BJ (cell line): ENCODE measurements at regions not wholly inside any gene's neighbourhood (a gene's known extent, or its start where the extent isn't known, plus 50 kb on each side); places are given as distances from the start of the nearest gene placed in this dataset.

Source experiments
- CTCF ChIA-PET: fragments of 350-600 bp; formaldehyde crosslinking; extraction: SDS; loops from one replicate; lab custom pipeline; 2021; ENCODE audit warnings: antibody characterized with exemption, inconsistent platforms; lab: Yijun Ruan, JAX
- POLR2A ChIA-PET: fragments of 300-600 bp; sonication (Branson Sonifier 250); formaldehyde crosslinking; extraction: SDS; loops from one replicate; lab custom pipeline; 2021; ENCODE audit warnings: antibody characterized with exemption; lab: Charles Lee
- DNase-seq: peaks from one replicate; pipeline ENCODE4 v3.0.0-alpha.2; 2011; ENCODE audit warnings: low read depth
- H3K27me3 ChIP-seq: 2 replicates; pipeline ENCODE4 v1.6.0; 2011; ENCODE audit warnings: low read length; ENCODE audit not compliant: control insufficient read depth, insufficient read depth
- H3K36me3 ChIP-seq: 2 replicates; pipeline ENCODE4 v1.5.1; 2011; ENCODE audit warnings: low read length; ENCODE audit not compliant: control insufficient read depth, insufficient read depth
- H3K4me3 ChIP-seq: 2 replicates; pipeline ENCODE4 v1.5.1; 2011; ENCODE audit warnings: low read depth, mild to moderate bottlenecking, control low read depth, low read length
- CTCF ChIP-seq: IDR thresholded peaks from 2 replicates; pipeline ENCODE4 v1.5.1; 2011; ENCODE audit warnings: low read depth, mild to moderate bottlenecking, control low read depth, inconsistent platforms, low read length, moderate library complexity; ENCODE audit not compliant: insufficient read depth

DNA sequence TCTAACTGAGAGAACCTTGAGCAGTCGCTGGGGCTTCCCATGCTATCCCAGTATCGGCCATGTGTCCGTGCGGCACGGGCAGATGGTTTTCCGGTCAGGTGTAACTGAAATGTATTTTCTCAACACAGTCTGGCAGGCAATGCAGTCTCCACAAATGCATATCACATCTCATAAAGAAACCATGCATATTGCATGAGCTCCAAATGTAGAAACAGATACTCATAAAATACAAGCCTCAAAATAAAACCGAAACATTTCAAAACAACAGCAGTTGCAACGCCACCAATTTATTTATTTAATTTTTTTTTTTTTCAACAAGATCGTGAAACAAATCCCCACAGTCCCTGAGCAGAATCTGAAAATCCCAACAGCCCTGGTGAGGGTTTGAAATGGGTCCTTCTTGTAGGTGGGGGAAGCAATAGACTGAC lies 299.4 kb downstream of the LPIN1 start:
- ChIA-PET CTCF (interaction anchor here (0.6 to 1.6 kb wide), 5 partner anchors 10 to 885 kb away, joined by 3 to 4 read pairs (median 3); no protein-coding TSS in a partner anchor), POLR2A (interaction anchor here (0.7 kb wide), 1 partner anchor 13 kb away, joined by 3 read pairs; no protein-coding TSS in a partner anchor)
- no peaks in the 10 kb centered on the region for H3K27me3 ChIP-seq
- no peak for TF ChIP-seq CTCF
- no peaks in the 10 kb centered on the region for H3K36me3 ChIP-seq
- H3K4me3 ChIP-seq = no peak overlapping the region
- DNase-seq = no peak

GRCh38 chr2:12046641-12047040 lies 300.2 kb downstream of the LPIN1 start:
- ChIA-PET CTCF (interaction anchor here (1.0 to 1.3 kb wide), 2 partner anchors 12 to 884 kb away, joined by 3 read pairs; no protein-coding TSS in a partner anchor), POLR2A (no interaction called here)
- no peaks in the 10 kb centered on the region for H3K36me3 ChIP-seq
- no peaks in the 10 kb centered on the region for H3K27me3 ChIP-seq
- no peak overlapping the region for H3K4me3 ChIP-seq
- peak; percentile 44 for DNase-seq
- no peak for TF ChIP-seq CTCF

DNA sequence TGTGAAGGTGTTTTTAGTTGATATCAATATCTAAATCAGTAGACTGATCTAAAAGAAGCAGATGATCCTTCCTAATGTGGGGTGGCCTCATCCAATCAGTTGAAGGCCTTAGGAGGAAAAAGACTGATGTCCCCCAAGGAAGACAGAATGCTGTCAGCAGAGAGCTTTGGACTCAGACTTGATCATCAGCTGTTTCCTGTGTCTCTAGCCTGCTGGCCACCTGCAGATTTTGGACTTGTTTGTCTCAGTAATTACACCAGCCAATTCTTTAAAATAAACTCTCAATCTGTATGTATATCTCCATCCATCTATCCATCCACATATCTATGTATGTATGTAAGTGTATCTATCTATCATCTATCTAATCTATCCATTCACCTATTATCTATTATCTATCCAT lies 301.3 kb downstream of the LPIN1 start:
- Histone ChIP-seq H3K4me3 (no peak overlapping the region), H3K36me3 (no peaks in the 10 kb centered on the region), H3K27me3 (no peaks in the 10 kb centered on the region)
- DNase-seq = no peak
- POLR2A ChIA-PET = no interaction called here
- CTCF ChIA-PET = interaction anchor here (1.4 kb wide), 1 partner anchor 668 kb away, joined by 3 read pairs; no protein-coding TSS in a partner anchor
- TF ChIP-seq CTCF = no peak

GRCh38 chr2:12048550-12048949 lies 302.1 kb downstream of the LPIN1 start:
- Histone ChIP-seq H3K36me3 (no peaks in the 10 kb centered on the region), H3K4me3 (no peak overlapping the region), H3K27me3 (no peaks in the 10 kb centered on the region)
- ChIA-PET POLR2A (no interaction called here), CTCF (interaction anchor here (1.4 kb wide), 1 partner anchor 668 kb away, joined by 3 read pairs; no protein-coding TSS in a partner anchor)
- no peak; the same call in 1 of the 2 replicates for TF ChIP-seq CTCF
- no peak for DNase-seq

DNA sequence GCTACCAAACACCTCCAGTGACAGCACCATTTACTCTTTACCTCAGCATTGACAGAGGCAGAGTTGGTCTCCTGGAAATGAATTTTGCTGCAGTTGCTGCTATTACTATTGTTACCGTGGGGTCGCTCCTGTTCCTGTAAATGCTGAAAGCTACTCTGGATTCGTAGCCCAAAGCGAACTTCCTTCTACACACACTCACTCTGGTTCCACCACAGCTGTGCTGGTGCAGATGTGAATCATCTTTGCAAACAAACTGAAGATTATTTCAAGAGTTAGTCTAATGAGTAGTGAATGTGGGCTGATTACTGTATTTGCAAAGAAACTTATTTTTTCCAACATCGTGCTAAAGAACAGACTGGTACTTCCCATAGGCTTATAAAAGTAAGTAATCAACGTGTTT lies 304.0 kb downstream of the LPIN1 start:
- Histone ChIP-seq H3K27me3 (no peaks in the 10 kb centered on the region), H3K4me3 (no peak overlapping the region), H3K36me3 (no peaks in the 10 kb centered on the region)
- TF ChIP-seq CTCF = peak; percentile 48
- CTCF ChIA-PET = interaction anchor here (0.6 to 0.9 kb wide), 2 partner anchors 31 to 118 kb away, joined by 3 read pairs; no protein-coding TSS in a partner anchor
- POLR2A ChIA-PET = interaction anchor here (0.6 kb wide), 1 partner anchor 16 kb away, joined by 4 read pairs; no protein-coding TSS in a partner anchor
- peak; percentile 64 for DNase-seq
